ENCODE measurements at regions not wholly inside any gene's neighbourhood (a gene's known extent, or its start where the extent isn't known, plus 50 kb on each side); places are given as distances from the start of the nearest gene placed in this dataset.

DNA sequence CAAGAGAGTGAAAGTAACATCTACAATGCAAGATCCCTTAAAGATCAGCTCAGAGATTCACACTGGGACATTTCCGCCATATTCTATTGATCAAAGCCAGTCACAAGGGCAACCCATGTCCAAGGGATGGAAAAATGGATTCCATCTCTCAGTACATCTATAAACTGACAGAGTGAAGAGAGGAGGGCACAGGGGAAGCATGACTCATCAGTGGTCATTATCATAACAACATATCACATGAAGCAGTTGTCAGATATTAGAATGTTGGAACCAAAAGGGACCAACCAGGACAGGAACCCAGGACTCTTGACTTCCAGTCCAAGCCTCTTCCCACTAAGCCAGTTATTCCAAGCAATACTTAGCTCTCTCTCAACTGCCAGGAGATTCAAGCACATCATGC is 54.9 kb upstream of the IGFBP2 start:
- 100% methylated on average over 1 of the region's 1 CpG for WGBS (ENCODE audit: low lambda C conversion rate, missing lambda C conversion rate)
- no peak for TF ChIP-seq EZH2 (IDR thresholded peaks at IDR 0.05; ENCODE audit: borderline replicate concordance)
- TF ChIP-seq, protein P1, sequence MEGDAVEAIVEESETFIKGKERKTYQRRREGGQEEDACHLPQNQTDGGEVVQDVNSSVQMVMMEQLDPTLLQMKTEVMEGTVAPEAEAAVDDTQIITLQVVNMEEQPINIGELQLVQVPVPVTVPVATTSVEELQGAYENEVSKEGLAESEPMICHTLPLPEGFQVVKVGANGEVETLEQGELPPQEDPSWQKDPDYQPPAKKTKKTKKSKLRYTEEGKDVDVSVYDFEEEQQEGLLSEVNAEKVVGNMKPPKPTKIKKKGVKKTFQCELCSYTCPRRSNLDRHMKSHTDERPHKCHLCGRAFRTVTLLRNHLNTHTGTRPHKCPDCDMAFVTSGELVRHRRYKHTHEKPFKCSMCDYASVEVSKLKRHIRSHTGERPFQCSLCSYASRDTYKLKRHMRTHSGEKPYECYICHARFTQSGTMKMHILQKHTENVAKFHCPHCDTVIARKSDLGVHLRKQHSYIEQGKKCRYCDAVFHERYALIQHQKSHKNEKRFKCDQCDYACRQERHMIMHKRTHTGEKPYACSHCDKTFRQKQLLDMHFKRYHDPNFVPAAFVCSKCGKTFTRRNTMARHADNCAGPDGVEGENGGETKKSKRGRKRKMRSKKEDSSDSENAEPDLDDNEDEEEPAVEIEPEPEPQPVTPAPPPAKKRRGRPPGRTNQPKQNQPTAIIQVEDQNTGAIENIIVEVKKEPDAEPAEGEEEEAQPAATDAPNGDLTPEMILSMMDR (IDR thresholded peaks at IDR 0.05; ENCODE audit: poor library complexity) = no peak
- TF ChIP-seq EZH2phosphoT487 (IDR thresholded peaks at IDR 0.05; ENCODE audit: low read depth, severe bottlenecking, unreplicated experiment) = no peak
- H3K4me1 ChIP-seq (ENCODE audit: insufficient read depth) = peaks cover 7% of the 10 kb centered on the region
- no peaks in the 10 kb centered on the region for H3K9me2 ChIP-seq (replicated peaks; ENCODE audit: insufficient read depth)
- H3K4me2 ChIP-seq = no peak overlapping the region
- H3K79me2 ChIP-seq = no peaks in the 10 kb centered on the region
- no peak overlapping the region for H3K4me3 ChIP-seq
- no peak for DNase-seq (ENCODE audit: low spot score)
- no peak overlapping the region for H3K27ac ChIP-seq
- H3K36me3 ChIP-seq (replicated peaks; ENCODE audit: insufficient read depth, low read depth) = no peaks in the 10 kb centered on the region
- no peak overlapping the region for H2AFZ ChIP-seq
- H3K9me3 ChIP-seq (ENCODE audit: low read depth) = no peaks in the 10 kb centered on the region
- H4K20me1 ChIP-seq (ENCODE audit: insufficient read depth, poor library complexity, severe bottlenecking) = no peaks in the 10 kb centered on the region
- H3K27me3 ChIP-seq = no peaks in the 10 kb centered on the region

DNA sequence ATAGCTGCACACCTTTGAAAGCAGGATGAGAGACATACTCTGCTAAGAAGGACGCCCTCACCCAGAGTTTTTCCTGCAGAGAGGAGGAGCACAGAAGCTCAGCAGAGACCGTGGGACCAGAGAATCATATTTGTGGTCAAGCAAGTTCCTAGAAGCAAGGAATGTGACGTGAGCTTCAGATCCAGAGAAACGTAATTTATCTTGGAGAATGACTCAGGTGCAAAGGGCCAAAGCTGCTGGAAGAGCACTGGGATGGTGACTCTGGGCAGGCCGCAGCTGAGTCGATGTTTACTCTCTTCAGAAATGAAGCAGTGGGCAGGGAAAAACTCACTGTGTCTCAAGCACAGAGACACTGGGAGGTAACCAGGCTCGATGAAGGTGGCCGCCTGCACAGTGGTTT is 50.1 kb upstream of the IGFBP2 start:
- WGBS (ENCODE audit: low lambda C conversion rate, missing lambda C conversion rate) = 60% methylated on average over 8 of the region's 8 CpGs

More for the DNA sequence above, 50.1 kb upstream of the IGFBP2 start:
- peak overlapping the region; percentile 58 for H3K27ac ChIP-seq
- H3K9me2 ChIP-seq (replicated peaks; ENCODE audit: insufficient read depth) = no peaks in the 10 kb centered on the region
- no peak overlapping the region for H3K4me3 ChIP-seq
- H3K79me2 ChIP-seq = no peaks in the 10 kb centered on the region
- H3K9me3 ChIP-seq (ENCODE audit: low read depth) = no peaks in the 10 kb centered on the region
- H2AFZ ChIP-seq = no peak overlapping the region
- TF ChIP-seq, protein P1 (IDR thresholded peaks at IDR 0.05; ENCODE audit: poor library complexity) = no peak
- no peak for TF ChIP-seq EZH2 (IDR thresholded peaks at IDR 0.05; ENCODE audit: borderline replicate concordance)
- no peak for TF ChIP-seq EZH2phosphoT487 (IDR thresholded peaks at IDR 0.05; ENCODE audit: low read depth, severe bottlenecking, unreplicated experiment)
- peak; percentile 73 for DNase-seq (ENCODE audit: low spot score)
- peak overlapping the region; percentile 41 for H3K4me2 ChIP-seq
- peaks cover 4% of the 10 kb centered on the region for H3K4me1 ChIP-seq (ENCODE audit: insufficient read depth)
- H4K20me1 ChIP-seq (ENCODE audit: insufficient read depth, poor library complexity, severe bottlenecking) = no peaks in the 10 kb centered on the region
- H3K36me3 ChIP-seq (replicated peaks; ENCODE audit: insufficient read depth, low read depth) = no peaks in the 10 kb centered on the region
- H3K27me3 ChIP-seq = no peaks in the 10 kb centered on the region

Data from hepatocyte (in vitro differentiated cells).